OCI-LY1 (cell line): ENCODE measurements at regions not wholly inside any gene's neighbourhood (a gene's known extent, or its start where the extent isn't known, plus 50 kb on each side); places are given as distances from the start of the nearest gene placed in this dataset.
"Not testable (repeated sequence)": the region's sequence is repeated elsewhere in the genome, so short reads cannot be mapped to it uniquely, and the experiment has no call there.

Source experiments
- H2AFZ ChIP-seq: fragments of 200-600 bp; sonication (generic), shearing (Covaris generic); 2 replicates; pipeline ENCODE4 v1.6.0; 2014; ENCODE audit warnings: antibody characterized with exemption, mild to moderate bottlenecking, low read length
- H3F3A ChIP-seq: fragments of 200-600 bp; sonication (generic), shearing (Covaris generic); 2 replicates; pipeline ENCODE4 v1.6.0; 2014; ENCODE audit warnings: mild to moderate bottlenecking, antibody characterized with exemption, low read length, moderate library complexity; ENCODE audit not compliant: insufficient read depth
- H3K27ac ChIP-seq: fragments of 200-600 bp; sonication (generic); 2 replicates; pipeline ENCODE4 v1.5.1; 2014; ENCODE audit warnings: low read length, mixed run types, mild to moderate bottlenecking, low read depth; ENCODE audit not compliant: poor library complexity, severe bottlenecking
- H3K27me3 ChIP-seq: fragments of 200-600 bp; sonication (generic); 2 replicates; pipeline ENCODE4 v1.6.0; 2014; ENCODE audit warnings: antibody characterized with exemption, mild to moderate bottlenecking, low read length, moderate library complexity; ENCODE audit not compliant: insufficient read depth
- H3K36me3 ChIP-seq: fragments of 200-600 bp; sonication (generic); 2 replicates; pipeline ENCODE4 v1.6.1; 2014; ENCODE audit warnings: mild to moderate bottlenecking, antibody characterized with exemption, low read length, moderate library complexity, mixed read lengths; ENCODE audit not compliant: insufficient read depth
- H3K4me1 ChIP-seq: fragments of 200-600 bp; sonication (generic); 2 replicates; pipeline ENCODE4 v1.5.1; 2014; ENCODE audit warnings: mild to moderate bottlenecking, low read length, moderate library complexity; ENCODE audit not compliant: insufficient read depth, severe bottlenecking
- H3K4me2 ChIP-seq: fragments of 200-600 bp; sonication (generic), shearing (Covaris generic); 2 replicates; pipeline ENCODE4 v1.6.1; 2014; ENCODE audit warnings: low read length
- H3K4me3 ChIP-seq: fragments of 200-600 bp; sonication (generic); 2 replicates; pipeline ENCODE4 v1.5.1; 2014; ENCODE audit warnings: low read length, low read depth, mild to moderate bottlenecking, mixed read lengths; ENCODE audit not compliant: poor library complexity, severe bottlenecking
- H3K79me2 ChIP-seq: fragments of 200-600 bp; shearing (Covaris generic); 2 replicates; pipeline ENCODE4 v1.6.1; 2016; ENCODE audit warnings: mixed run types, low read length, mixed read lengths; ENCODE audit not compliant: insufficient read depth
- H3K9ac ChIP-seq: fragments of 200-600 bp; sonication (generic), shearing (Covaris generic); 2 replicates; pipeline ENCODE4 v1.6.1; 2014; ENCODE audit warnings: mild to moderate bottlenecking, low read length, mixed read lengths
- H3K9me2 ChIP-seq: fragments of 200-600 bp; sonication (generic), shearing (Covaris generic); 2 replicates; pipeline ENCODE4 v1.6.1; 2014; ENCODE audit warnings: low read depth, mild to moderate bottlenecking, low read length, mixed read lengths
- H3K9me3 ChIP-seq: fragments of 200-600 bp; shearing (Covaris generic); 2 replicates; pipeline ENCODE4 v1.6.1; 2014; ENCODE audit warnings: low read length, mixed read lengths
- H4K20me1 ChIP-seq: fragments of 200-600 bp; sonication (generic), shearing (Covaris generic); 2 replicates; pipeline ENCODE4 v1.6.0; 2016; ENCODE audit warnings: mild to moderate bottlenecking, low read length; ENCODE audit not compliant: insufficient read depth
- EZH2 ChIP-seq: fragments of 200-600 bp; sonication (generic), shearing (Covaris generic); IDR thresholded peaks from 2 replicates; pipeline ENCODE4 v1.8.0; 2017; ENCODE audit warnings: borderline replicate concordance, mixed run types, mild to moderate bottlenecking, antibody characterized with exemption, low read length, moderate library complexity, mixed read lengths
- TF ChIP-seq, protein P1 (sequence below): fragments of 200-600 bp; sonication (generic), shearing (Covaris generic); IDR thresholded peaks from 2 replicates; pipeline ENCODE4 v1.5.1; 2017; ENCODE audit warnings: mild to moderate bottlenecking, antibody characterized with exemption, low read length, moderate library complexity, mixed read lengths

DNA sequence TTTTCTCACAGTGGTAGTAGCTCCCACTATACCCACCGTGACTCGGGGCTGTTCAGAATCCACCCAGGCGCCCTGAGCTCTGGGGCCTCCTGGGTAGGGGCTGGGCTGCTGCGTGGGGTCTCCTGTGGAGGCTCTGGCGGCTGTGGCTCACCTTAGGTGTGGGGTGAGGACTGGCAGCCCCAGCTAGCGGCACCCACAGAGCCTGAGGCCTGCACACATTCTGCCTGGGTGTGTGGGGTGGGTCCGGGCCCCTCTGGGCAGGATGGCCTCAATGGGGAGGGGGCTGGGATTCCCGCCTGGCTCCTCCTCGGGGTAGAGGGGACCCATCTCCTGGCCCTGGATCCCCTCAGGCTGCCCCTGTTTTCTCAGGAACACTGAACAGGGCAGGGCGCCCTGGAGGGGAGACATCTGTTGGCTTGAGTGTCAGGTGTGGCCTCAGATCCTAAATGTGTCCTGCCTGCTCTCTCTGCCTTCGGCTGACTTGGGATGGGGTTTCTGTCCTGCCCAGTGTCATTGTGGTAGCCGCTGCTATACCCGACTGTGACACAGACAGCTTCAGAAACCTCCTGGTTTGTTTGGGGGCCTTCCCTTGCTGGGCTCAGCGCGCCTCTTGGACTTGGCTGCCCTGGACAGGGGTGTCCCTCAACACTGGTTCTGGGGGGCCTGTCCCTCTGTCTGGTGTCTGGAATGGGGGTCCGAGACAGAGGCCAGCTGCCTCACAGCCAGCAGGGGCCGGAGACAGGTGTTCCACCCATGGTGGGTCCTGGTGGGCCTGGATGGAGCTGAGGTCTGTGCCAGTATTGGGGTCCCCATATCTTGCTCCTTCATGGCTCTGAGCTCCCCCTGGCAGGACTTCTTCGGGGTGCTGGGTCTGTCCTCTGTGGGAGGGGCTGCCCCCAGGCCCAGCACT is 354.9 kb downstream of the TMEM121 start:
- no peak overlapping the region for H3K4me3 ChIP-seq
- no peaks in the 10 kb centered on the region for H3K4me1 ChIP-seq
- H3K9me2 ChIP-seq: no peaks in the 10 kb centered on the region
- H3K27ac ChIP-seq: no peak overlapping the region
- no peaks in the 10 kb centered on the region for H3K36me3 ChIP-seq
- H3K27me3 ChIP-seq: no peaks in the 10 kb centered on the region
- no peaks in the 10 kb centered on the region for H3K79me2 ChIP-seq
- H3K9me3 ChIP-seq: no peaks in the 10 kb centered on the region
- H3F3A ChIP-seq: no peaks in the 10 kb centered on the region
- H4K20me1 ChIP-seq: no peaks in the 10 kb centered on the region
- TF ChIP-seq EZH2: no peak
- TF ChIP-seq, protein P1, sequence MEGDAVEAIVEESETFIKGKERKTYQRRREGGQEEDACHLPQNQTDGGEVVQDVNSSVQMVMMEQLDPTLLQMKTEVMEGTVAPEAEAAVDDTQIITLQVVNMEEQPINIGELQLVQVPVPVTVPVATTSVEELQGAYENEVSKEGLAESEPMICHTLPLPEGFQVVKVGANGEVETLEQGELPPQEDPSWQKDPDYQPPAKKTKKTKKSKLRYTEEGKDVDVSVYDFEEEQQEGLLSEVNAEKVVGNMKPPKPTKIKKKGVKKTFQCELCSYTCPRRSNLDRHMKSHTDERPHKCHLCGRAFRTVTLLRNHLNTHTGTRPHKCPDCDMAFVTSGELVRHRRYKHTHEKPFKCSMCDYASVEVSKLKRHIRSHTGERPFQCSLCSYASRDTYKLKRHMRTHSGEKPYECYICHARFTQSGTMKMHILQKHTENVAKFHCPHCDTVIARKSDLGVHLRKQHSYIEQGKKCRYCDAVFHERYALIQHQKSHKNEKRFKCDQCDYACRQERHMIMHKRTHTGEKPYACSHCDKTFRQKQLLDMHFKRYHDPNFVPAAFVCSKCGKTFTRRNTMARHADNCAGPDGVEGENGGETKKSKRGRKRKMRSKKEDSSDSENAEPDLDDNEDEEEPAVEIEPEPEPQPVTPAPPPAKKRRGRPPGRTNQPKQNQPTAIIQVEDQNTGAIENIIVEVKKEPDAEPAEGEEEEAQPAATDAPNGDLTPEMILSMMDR: no peak
- H3K9ac ChIP-seq: no peak overlapping the region
- no peak overlapping the region for H3K4me2 ChIP-seq
- no peak overlapping the region for H2AFZ ChIP-seq

DNA sequence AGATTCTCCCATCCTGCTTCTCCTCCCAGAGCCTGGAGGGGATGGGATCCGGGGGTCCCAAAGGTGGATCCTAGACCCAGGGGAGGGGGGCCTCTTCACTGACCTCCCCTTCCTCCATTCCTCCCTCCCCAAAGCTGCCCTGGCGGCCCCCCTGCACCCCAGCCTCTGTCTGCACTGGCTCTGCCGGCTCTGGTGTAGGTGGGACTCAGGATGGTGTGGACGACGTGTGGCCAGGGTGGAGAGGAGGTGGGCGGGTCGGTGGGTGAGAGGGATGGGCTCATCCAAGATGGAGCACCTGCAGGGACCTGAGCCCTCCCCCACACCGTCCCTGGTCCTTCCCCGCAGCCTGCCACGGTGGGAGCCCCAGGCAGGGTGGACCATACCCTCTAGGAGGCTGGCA is 355.6 kb downstream of the TMEM121 start:
- H3K9me3 ChIP-seq, H3K79me2 ChIP-seq, H4K20me1 ChIP-seq, H3K27ac ChIP-seq, H3K27me3 ChIP-seq, H3K36me3 ChIP-seq, H3F3A ChIP-seq, H3K9ac ChIP-seq, H3K4me1 ChIP-seq, H3K9me2 ChIP-seq, H3K4me2 ChIP-seq, H3K4me3 ChIP-seq, H2AFZ ChIP-seq: not testable (repeated sequence)

DNA sequence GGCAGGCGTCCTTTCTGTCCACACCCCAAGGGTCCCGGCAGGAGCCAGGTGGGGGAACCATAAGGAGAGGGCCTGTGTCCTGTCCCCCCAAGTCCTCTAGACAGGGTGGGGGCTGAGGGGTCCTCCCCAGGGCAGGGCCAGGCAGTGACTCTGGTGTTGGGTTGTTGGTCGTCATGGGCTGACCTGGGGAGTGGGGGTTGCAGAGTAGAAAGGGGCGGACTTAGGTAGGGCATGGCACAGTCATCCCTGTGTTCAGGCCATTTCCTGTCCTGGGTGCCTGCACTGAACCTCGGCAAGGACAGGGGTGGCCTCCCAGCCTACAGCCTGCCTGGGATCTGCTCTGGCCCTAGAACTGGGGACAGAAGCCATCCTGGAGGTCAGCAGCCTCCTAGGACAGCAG is 356.2 kb downstream of the TMEM121 start:
- no peak overlapping the region for H3K4me3 ChIP-seq
- no peak overlapping the region for H3K27ac ChIP-seq
- no peaks in the 10 kb centered on the region for H3K36me3 ChIP-seq
- H3K9ac ChIP-seq: no peak overlapping the region
- H2AFZ ChIP-seq: no peak overlapping the region
- H3K79me2 ChIP-seq: no peaks in the 10 kb centered on the region
- no peaks in the 10 kb centered on the region for H4K20me1 ChIP-seq
- TF ChIP-seq, protein P1: no peak
- no peak for TF ChIP-seq EZH2
- no peaks in the 10 kb centered on the region for H3K4me1 ChIP-seq
- no peaks in the 10 kb centered on the region for H3K9me3 ChIP-seq
- H3K9me2 ChIP-seq: no peaks in the 10 kb centered on the region
- H3F3A ChIP-seq: no peaks in the 10 kb centered on the region
- H3K27me3 ChIP-seq: no peaks in the 10 kb centered on the region
- H3K4me2 ChIP-seq: no peak overlapping the region
